H9 (cell line): ENCODE measurements at regions not wholly inside any gene's neighbourhood (a gene's known extent, or its start where the extent isn't known, plus 50 kb on each side); places are given as distances from the start of the nearest gene placed in this dataset.
"Not testable (repeated sequence)": the region's sequence is repeated elsewhere in the genome, so short reads cannot be mapped to it uniquely, and the experiment has no call there.

Source experiments
- DNase-seq: peaks from one replicate; pipeline ENCODE4 v3.0.0-alpha.2; 2017
- H2AFZ ChIP-seq: one replicate; pipeline ENCODE4 v1.6.1; 2013; ENCODE audit warnings: mild to moderate bottlenecking, low read length, control low read depth, moderate library complexity
- H2AK5ac ChIP-seq: 2 replicates; pipeline ENCODE4 v1.6.1; 2013; ENCODE audit warnings: low read length, control low read depth, mixed read lengths; ENCODE audit not compliant: insufficient read length
- H2BK120ac ChIP-seq: one replicate; pipeline ENCODE4 v1.6.1; 2013; ENCODE audit warnings: low read depth, mild to moderate bottlenecking, low read length, control low read depth, inconsistent platforms; ENCODE audit not compliant: poor library complexity, severe bottlenecking
- H2BK12ac ChIP-seq: 2 replicates; pipeline ENCODE4 v1.6.1; 2013; ENCODE audit warnings: low read length, control low read depth, mixed read lengths, low read depth; ENCODE audit not compliant: insufficient read length
- H2BK15ac ChIP-seq: 2 replicates; pipeline ENCODE4 v1.6.1; 2013; ENCODE audit warnings: low read depth, low read length, control low read depth
- H2BK20ac ChIP-seq: one replicate; pipeline ENCODE4 v1.6.1; 2013; ENCODE audit warnings: low read depth, mild to moderate bottlenecking, low read length, control low read depth, inconsistent platforms; ENCODE audit not compliant: poor library complexity, severe bottlenecking
- H2BK5ac ChIP-seq: 2 replicates; pipeline ENCODE4 v1.6.1; 2013; ENCODE audit warnings: low read length, control low read depth, mixed read lengths; ENCODE audit not compliant: insufficient read length
- H3K14ac ChIP-seq: 2 replicates; pipeline ENCODE4 v1.6.1; 2013; ENCODE audit warnings: low read length, control low read depth; ENCODE audit not compliant: insufficient read depth
- H3K18ac ChIP-seq: 2 replicates; pipeline ENCODE4 v1.6.1; 2013; ENCODE audit warnings: low read depth, mild to moderate bottlenecking, mixed read lengths, low read length, control low read depth; ENCODE audit not compliant: insufficient read length
- H3K23ac ChIP-seq: 2 replicates; pipeline ENCODE4 v1.6.1; 2013; ENCODE audit warnings: low read length, control low read depth, mixed read lengths, low read depth; ENCODE audit not compliant: insufficient read length
- H3K23me2 ChIP-seq: 2 replicates; pipeline ENCODE4 v1.6.1; 2013; ENCODE audit warnings: low read depth, mild to moderate bottlenecking, mixed read lengths, low read length, control low read depth; ENCODE audit not compliant: insufficient read length, poor library complexity, severe bottlenecking
- H3K27ac ChIP-seq: 2 replicates; pipeline ENCODE4 v1.5.1; 2013; ENCODE audit warnings: low read length, control low read depth, mixed read lengths, low read depth; ENCODE audit not compliant: insufficient read length
- H3K27me3 ChIP-seq: 2 replicates; pipeline ENCODE4 v1.6.1; 2013; ENCODE audit warnings: low read length, control low read depth, inconsistent platforms; ENCODE audit not compliant: insufficient read depth
- H3K4ac ChIP-seq: 2 replicates; pipeline ENCODE4 v1.6.1; 2013; ENCODE audit warnings: low read depth, mild to moderate bottlenecking, control low read depth, inconsistent platforms, low read length, moderate library complexity
- H3K4me1 ChIP-seq: 2 replicates; pipeline ENCODE4 v1.6.1; 2013; ENCODE audit warnings: low read length, control low read depth, inconsistent platforms; ENCODE audit not compliant: insufficient read depth
- H3K4me2 ChIP-seq: 2 replicates; pipeline ENCODE4 v1.6.1; 2013; ENCODE audit warnings: low read length, control low read depth, mixed read lengths; ENCODE audit not compliant: insufficient read length, insufficient read depth
- H3K56ac ChIP-seq: 2 replicates; pipeline ENCODE4 v1.6.1; 2013; ENCODE audit warnings: low read depth, mild to moderate bottlenecking, mixed read lengths, low read length, control low read depth; ENCODE audit not compliant: insufficient read length
- H3K79me1 ChIP-seq: 2 replicates; pipeline ENCODE4 v1.6.1; 2013; ENCODE audit warnings: low read depth, mild to moderate bottlenecking, moderate library complexity, low read length, control low read depth, inconsistent platforms; ENCODE audit not compliant: insufficient read depth, poor library complexity, severe bottlenecking
- H3K79me2 ChIP-seq: 2 replicates; pipeline ENCODE4 v1.6.1; 2013; ENCODE audit warnings: low read length, control low read depth, inconsistent platforms; ENCODE audit not compliant: insufficient read depth
- H3K9ac ChIP-seq: 2 replicates; pipeline ENCODE4 v1.6.1; 2013; ENCODE audit warnings: low read length, control low read depth, mixed read lengths; ENCODE audit not compliant: insufficient read length; ENCODE audit errors: extremely low read depth
- H3K9me3 ChIP-seq: one replicate; pipeline ENCODE4 v1.6.1; 2013; ENCODE audit warnings: low read depth, low read length, inconsistent platforms; ENCODE audit not compliant: control insufficient read depth
- H3T11ph ChIP-seq: one replicate; pipeline ENCODE4 v1.6.1; 2013; ENCODE audit warnings: mild to moderate bottlenecking, low read length, control low read depth, inconsistent platforms
- H4K20me1 ChIP-seq: one replicate; pipeline ENCODE4 v1.6.1; 2013; ENCODE audit not compliant: control insufficient read depth, insufficient read length, insufficient read depth
- H4K5ac ChIP-seq: 2 replicates; pipeline ENCODE4 v1.6.1; 2013; ENCODE audit warnings: low read depth, mild to moderate bottlenecking, mixed read lengths, low read length, control low read depth; ENCODE audit not compliant: insufficient read length
- H4K8ac ChIP-seq: replicated peaks from 2 replicates; pipeline ENCODE4 v1.6.1; 2013; ENCODE audit warnings: low read length, control low read depth, mixed read lengths, low read depth; ENCODE audit not compliant: insufficient read length
- H4K91ac ChIP-seq: 2 replicates; pipeline ENCODE4 v1.6.1; 2013; ENCODE audit warnings: low read depth, mild to moderate bottlenecking, moderate library complexity, mixed read lengths, low read length, control low read depth; ENCODE audit not compliant: insufficient read length
- H3K27ac Mint-ChIP-seq, 3 experiments: 2 replicates in 2 of 3; 3 replicates in 1 of 3; pipeline ENCODE4 v1.8.0; 2020 to 2021; ENCODE audit warnings: mixed read lengths in 3 of 3, mild to moderate bottlenecking in 1 of 3, moderate library complexity in 1 of 3
- H3K27me3 Mint-ChIP-seq: 2 replicates; pipeline ENCODE4 v1.8.0; 2021; ENCODE audit warnings: low read depth, mild to moderate bottlenecking, moderate library complexity, mixed read lengths
- H3K36me3 Mint-ChIP-seq, 3 experiments: 2 replicates in 2 of 3; 3 replicates in 1 of 3; pipeline ENCODE4 v1.8.0; 2020 to 2021; ENCODE audit warnings: low read depth in 3 of 3, mixed read lengths in 3 of 3; ENCODE audit not compliant: insufficient read depth in 1 of 3
- H3K4me1 Mint-ChIP-seq, 2 experiments: 2 replicates each; pipeline ENCODE4 v1.8.0; 2020; ENCODE audit warnings: mixed read lengths in 2 of 2
- H3K4me3 Mint-ChIP-seq, 2 experiments: 2 replicates in 1 of 2; 3 replicates in 1 of 2; pipeline ENCODE4 v1.8.0; 2020 to 2021; ENCODE audit warnings: mild to moderate bottlenecking in 2 of 2, mixed read lengths in 2 of 2, moderate library complexity in 1 of 2
- H3K9me3 Mint-ChIP-seq, 2 experiments: 2 replicates in 1 of 2; 3 replicates in 1 of 2; pipeline ENCODE4 v1.8.0; 2020; ENCODE audit warnings: mild to moderate bottlenecking in 2 of 2, mixed read lengths in 2 of 2, moderate library complexity in 1 of 2
- CTCF ChIP-seq: fragments of 200-600 bp; sonication (generic); conservative IDR thresholded peaks from 3 replicates; pipeline ENCODE4 v1.8.0; 2021; ENCODE audit warnings: antibody characterized with exemption, mild to moderate bottlenecking
- WGBS: extraction: QIAGEN DNeasy Blood & Tissue Kit; methylation state at CpG from one replicate; pipeline ENCODE4 v1.1.7; 2013; ENCODE audit warnings: missing lambda C conversion rate, low lambda C conversion rate, mixed read lengths; ENCODE audit not compliant: insufficient read length; ENCODE audit errors: extremely low coverage; 5-methylcytosine and 5-hydroxymethylcytosine counted together

DNA sequence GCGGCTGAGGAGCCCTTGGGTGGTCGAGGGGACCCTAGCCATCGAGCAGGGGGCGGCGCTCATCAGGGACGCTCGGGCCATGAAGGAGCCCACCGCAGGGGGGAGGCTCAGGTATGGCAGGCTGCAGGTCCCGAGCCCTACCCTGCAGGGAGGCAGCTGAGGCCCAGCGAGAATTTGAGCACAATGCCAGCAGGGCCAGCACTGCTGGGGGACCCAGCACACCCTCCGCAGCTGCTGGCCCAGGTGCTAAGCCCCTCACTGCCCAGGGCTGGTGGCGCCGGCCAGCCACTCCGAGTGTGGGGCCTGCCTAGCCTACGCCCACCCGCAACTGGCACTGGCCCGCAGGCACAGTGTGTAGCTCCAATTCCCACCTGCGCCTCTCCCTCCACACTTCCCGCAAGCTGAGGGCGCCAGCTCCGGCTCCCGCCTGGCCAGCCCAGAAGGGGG is 325.4 kb upstream of the FRG1 start:
- Histone ChIP-seq H4K91ac (no peak overlapping the region), H3K56ac (no peak overlapping the region), H3K4ac (no peak overlapping the region), H3K4me2 (no peak overlapping the region), H3K23ac (no peak overlapping the region), H3K23me2 (no peaks in the 10 kb centered on the region), H3K18ac (no peak overlapping the region), H2AFZ (no peak overlapping the region), H3K79me2 (no peaks in the 10 kb centered on the region), H2AK5ac (no peak overlapping the region), H3K14ac (no peak overlapping the region), H4K8ac (no peak overlapping the region), H2BK15ac (no peak overlapping the region), H2BK5ac (no peak overlapping the region), H2BK120ac (no peak overlapping the region), H3T11ph (no peak overlapping the region), H4K5ac (no peak overlapping the region), H3K9ac (no peak overlapping the region), H4K20me1 (no peaks in the 10 kb centered on the region), H3K4me1 (no peaks in the 10 kb centered on the region), H3K27me3 (no peaks in the 10 kb centered on the region), H2BK20ac (no peak overlapping the region), H3K79me1 (no peaks in the 10 kb centered on the region), H3K27ac (no peak overlapping the region), H2BK12ac (no peak overlapping the region), H3K9me3 (peaks cover 5% of the 10 kb centered on the region)
- peaks cover 52 to 76% of the 10 kb centered on the region in 2 experiments for H3K9me3 Mint-ChIP-seq
- H3K4me3 Mint-ChIP-seq, result no peak overlapping the region
- no peaks in the 10 kb centered on the region for H3K4me1 Mint-ChIP-seq
- H3K27ac Mint-ChIP-seq, result no peak overlapping the region
- TF ChIP-seq CTCF, result no peak
- no peak for DNase-seq
- H3K36me3 Mint-ChIP-seq, result peaks cover 4 to 10% (median 7%) of the 10 kb centered on the region in 3 experiments; a peak in 5 of 7 replicates
- H3K27me3 Mint-ChIP-seq, result no peaks in the 10 kb centered on the region
- WGBS, result no CpG with 5 or more reads among the region's 22 CpGs

- not testable (repeated sequence) for H3K27me3 Mint-ChIP-seq, H4K5ac ChIP-seq, H3K23ac ChIP-seq, H2BK12ac ChIP-seq, H3K18ac ChIP-seq, H3K23me2 ChIP-seq, H3K4me2 ChIP-seq, H3T11ph ChIP-seq, H3K27ac Mint-ChIP-seq, H3K4me1 ChIP-seq, H2AK5ac ChIP-seq, H4K20me1 ChIP-seq, H2BK120ac ChIP-seq, H3K79me1 ChIP-seq, H3K9me3 ChIP-seq, H2BK5ac ChIP-seq, H3K79me2 ChIP-seq, H3K56ac ChIP-seq, H3K27me3 ChIP-seq, H3K14ac ChIP-seq, H3K27ac ChIP-seq, H4K91ac ChIP-seq, DNase-seq, H2BK15ac ChIP-seq, H3K9ac ChIP-seq, H4K8ac ChIP-seq, H3K4ac ChIP-seq, H3K4me3 Mint-ChIP-seq, H2BK20ac ChIP-seq, H2AFZ ChIP-seq, H3K4me1 Mint-ChIP-seq
- Mint-ChIP-seq H3K36me3 (peaks cover 1 to 10% (median 7%) of the 10 kb centered on the region in 3 experiments; a peak in 5 of 7 replicates), H3K9me3 (peaks cover 40 to 63% of the 10 kb centered on the region in 2 experiments)
- WGBS, result no CpG with 5 or more reads among the region's 5 CpGs
Observed at GRCh38 chr4:189617741-189618140, 322.9 kb upstream of the FRG1 start.
